Peyer's patch (tissue), 4 donors: ENCODE measurements at regions not wholly inside any gene's neighbourhood (a gene's known extent, or its start where the extent isn't known, plus 50 kb on each side); places are given as distances from the start of the nearest gene placed in this dataset.

ENCODE experiments used
- POLR2A ChIP-seq, 2 donors: fragments of 450-650 bp; IDR thresholded peaks; one replicate each; pipeline ENCODE4 v1.5.1; 2017; ENCODE audit warnings: antibody characterized with exemption in 2 of 2, mild to moderate bottlenecking in 2 of 2, moderate library complexity in 2 of 2
- TF ChIP-seq, protein P1 (sequence below), 6 experiments: fragments of 450-650 bp in 4 of 6; fragments of 200-600 bp in 2 of 6; sonication (generic) in 1 of 6; IDR thresholded peaks; one replicate each; pipeline ENCODE4 v1.5.1; 2017 to 2019; ENCODE audit warnings: antibody characterized with exemption in 6 of 6, mild to moderate bottlenecking in 3 of 6, moderate library complexity in 1 of 6

- TF ChIP-seq, protein P1, sequence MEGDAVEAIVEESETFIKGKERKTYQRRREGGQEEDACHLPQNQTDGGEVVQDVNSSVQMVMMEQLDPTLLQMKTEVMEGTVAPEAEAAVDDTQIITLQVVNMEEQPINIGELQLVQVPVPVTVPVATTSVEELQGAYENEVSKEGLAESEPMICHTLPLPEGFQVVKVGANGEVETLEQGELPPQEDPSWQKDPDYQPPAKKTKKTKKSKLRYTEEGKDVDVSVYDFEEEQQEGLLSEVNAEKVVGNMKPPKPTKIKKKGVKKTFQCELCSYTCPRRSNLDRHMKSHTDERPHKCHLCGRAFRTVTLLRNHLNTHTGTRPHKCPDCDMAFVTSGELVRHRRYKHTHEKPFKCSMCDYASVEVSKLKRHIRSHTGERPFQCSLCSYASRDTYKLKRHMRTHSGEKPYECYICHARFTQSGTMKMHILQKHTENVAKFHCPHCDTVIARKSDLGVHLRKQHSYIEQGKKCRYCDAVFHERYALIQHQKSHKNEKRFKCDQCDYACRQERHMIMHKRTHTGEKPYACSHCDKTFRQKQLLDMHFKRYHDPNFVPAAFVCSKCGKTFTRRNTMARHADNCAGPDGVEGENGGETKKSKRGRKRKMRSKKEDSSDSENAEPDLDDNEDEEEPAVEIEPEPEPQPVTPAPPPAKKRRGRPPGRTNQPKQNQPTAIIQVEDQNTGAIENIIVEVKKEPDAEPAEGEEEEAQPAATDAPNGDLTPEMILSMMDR (IDR thresholded peaks at IDR 0.05), result no peak
- no peak for TF ChIP-seq POLR2A (IDR thresholded peaks at IDR 0.05)
These were observed 240.8 kb downstream of the C16orf95 start for GRCh38 chr16:87076331-87076949.
